Ascending aorta (tissue), 2 donors: ENCODE measurements at regions not wholly inside any gene's neighbourhood (a gene's known extent, or its start where the extent isn't known, plus 50 kb on each side); places are given as distances from the start of the nearest gene placed in this dataset.

Experiments used
- DNase-seq, 2 donors: peaks; one replicate each; pipeline ENCODE4 v3.0.0-alpha.2; 2019; ENCODE audit warnings: low spot score in 2 of 2
- H3K27ac ChIP-seq, 2 donors: fragments of 200-600 bp; sonication (generic); one replicate each; pipeline ENCODE4 v1.5.1; 2016 to 2017; ENCODE audit warnings: mild to moderate bottlenecking in 1 of 2
- H3K27me3 ChIP-seq: fragments of 200-600 bp; sonication (generic); one replicate; pipeline ENCODE4 v1.5.1; 2017
- H3K36me3 ChIP-seq, 2 donors: fragments of 200-600 bp; sonication (generic); one replicate each; pipeline ENCODE4 v1.5.1; 2016
- H3K4me1 ChIP-seq, 2 donors: fragments of 200-600 bp; sonication (generic); one replicate each; pipeline ENCODE4 v1.5.1; 2016 to 2017; ENCODE audit warnings: mild to moderate bottlenecking in 1 of 2
- H3K4me3 ChIP-seq, 2 donors: fragments of 200-600 bp; sonication (generic); one replicate each; pipeline ENCODE4 v1.5.1; 2016 to 2017; ENCODE audit warnings: mild to moderate bottlenecking in 1 of 2
- H3K9me3 ChIP-seq, 2 donors: fragments of 200-600 bp; sonication (generic); one replicate each; pipeline ENCODE4 v1.5.1; 2016
- CTCF ChIP-seq, 3 experiments: fragments of 200-600 bp in 2 of 3; fragments of 450-650 bp in 1 of 3; sonication (generic) in 2 of 3; IDR thresholded peaks; one replicate each; pipeline ENCODE4 v1.5.1; 2016 to 2019; ENCODE audit warnings: antibody characterized with exemption in 3 of 3, mild to moderate bottlenecking in 1 of 3, moderate library complexity in 1 of 3
- intact Hi-C: fragments of 100-400 bp; cut with DNase I; formaldehyde crosslinking; loops from one replicate; pipeline ENCODE4 v1.15.1; 2023

DNA sequence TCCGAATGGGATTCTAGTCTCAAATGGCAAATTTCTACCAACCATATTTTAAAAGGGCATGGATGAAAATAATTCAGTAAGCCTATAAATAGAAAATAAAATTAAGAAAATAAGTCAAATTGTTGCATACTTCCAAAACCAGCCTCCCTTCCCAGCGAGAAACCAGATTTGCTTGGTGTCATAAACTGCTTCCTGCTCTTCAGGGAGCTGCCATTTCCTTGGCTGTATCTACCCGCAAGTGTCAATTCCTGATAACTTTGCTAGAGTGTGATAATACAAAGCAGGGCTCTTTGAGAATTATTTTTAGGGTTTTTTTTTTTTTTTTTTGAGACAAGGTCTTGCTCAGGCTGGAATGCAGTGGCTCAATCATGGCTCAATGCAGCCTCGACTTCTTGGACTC is 62.3 kb downstream of the S1PR1 start:
- no peak for DNase-seq
- Histone ChIP-seq H3K9me3 (no peaks in the 10 kb centered on the region), H3K4me3 (no peak overlapping the region), H3K4me1 (no peaks in the 10 kb centered on the region), H3K27me3 (no peaks in the 10 kb centered on the region), H3K36me3 (no peaks in the 10 kb centered on the region), H3K27ac (no peak overlapping the region)
- no peak for TF ChIP-seq CTCF (IDR thresholded peaks at IDR 0.05)
- intact Hi-C loops: no loop called here

DNA sequence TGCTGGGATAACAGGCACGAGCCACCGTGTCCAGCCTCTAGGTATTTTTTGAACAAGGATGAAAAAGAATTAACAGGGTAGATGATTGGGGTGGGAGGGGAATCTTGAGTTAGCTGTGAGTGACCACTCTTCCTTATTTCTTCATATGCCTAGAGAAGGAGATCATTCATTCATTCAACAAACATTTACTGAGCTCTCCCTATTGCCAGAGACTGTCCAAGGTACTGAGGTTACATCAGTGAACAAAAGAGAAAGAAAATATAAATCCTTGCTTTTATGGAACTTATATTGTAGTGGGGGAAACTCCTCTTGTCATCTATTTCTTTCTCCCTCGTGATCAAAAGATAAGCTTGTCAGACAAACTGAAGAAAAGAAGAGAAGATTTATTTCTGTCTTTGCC is 62.9 kb downstream of the S1PR1 start:
- H3K4me1 ChIP-seq: no peaks in the 10 kb centered on the region
- no peak overlapping the region for H3K4me3 ChIP-seq
- no peaks in the 10 kb centered on the region for H3K27me3 ChIP-seq
- no peaks in the 10 kb centered on the region for H3K36me3 ChIP-seq
- intact Hi-C loops: no loop called here
- no peak for DNase-seq
- no peak for TF ChIP-seq CTCF (IDR thresholded peaks at IDR 0.05)
- no peaks in the 10 kb centered on the region for H3K9me3 ChIP-seq
- no peak overlapping the region for H3K27ac ChIP-seq

DNA sequence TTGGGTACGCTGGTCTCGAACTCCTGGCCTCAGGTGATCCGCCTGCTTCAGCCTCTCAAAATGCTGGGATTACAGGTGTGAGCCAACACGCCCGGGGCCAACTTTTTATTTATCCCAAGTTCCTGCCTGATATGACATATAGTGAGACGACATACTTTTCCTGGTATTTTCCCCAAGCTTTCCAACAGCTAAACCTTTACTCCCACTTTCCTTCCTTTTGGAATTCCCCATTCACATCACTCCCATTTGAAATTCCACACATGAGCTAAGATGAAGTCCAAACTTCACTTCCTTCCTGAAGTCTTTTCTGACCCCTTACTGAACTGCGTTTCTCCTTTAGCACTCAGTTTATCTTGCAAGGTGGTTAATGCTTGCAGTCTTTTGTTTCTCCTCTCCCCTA is 64.1 kb downstream of the S1PR1 start:
- H3K27me3 ChIP-seq: no peaks in the 10 kb centered on the region
- no peak for TF ChIP-seq CTCF (IDR thresholded peaks at IDR 0.05)
- H3K36me3 ChIP-seq: no peaks in the 10 kb centered on the region
- no peak for DNase-seq
- H3K9me3 ChIP-seq: no peaks in the 10 kb centered on the region
- no peak overlapping the region for H3K27ac ChIP-seq
- intact Hi-C loops: no loop called here
- H3K4me1 ChIP-seq: no peaks in the 10 kb centered on the region
- no peak overlapping the region for H3K4me3 ChIP-seq

DNA sequence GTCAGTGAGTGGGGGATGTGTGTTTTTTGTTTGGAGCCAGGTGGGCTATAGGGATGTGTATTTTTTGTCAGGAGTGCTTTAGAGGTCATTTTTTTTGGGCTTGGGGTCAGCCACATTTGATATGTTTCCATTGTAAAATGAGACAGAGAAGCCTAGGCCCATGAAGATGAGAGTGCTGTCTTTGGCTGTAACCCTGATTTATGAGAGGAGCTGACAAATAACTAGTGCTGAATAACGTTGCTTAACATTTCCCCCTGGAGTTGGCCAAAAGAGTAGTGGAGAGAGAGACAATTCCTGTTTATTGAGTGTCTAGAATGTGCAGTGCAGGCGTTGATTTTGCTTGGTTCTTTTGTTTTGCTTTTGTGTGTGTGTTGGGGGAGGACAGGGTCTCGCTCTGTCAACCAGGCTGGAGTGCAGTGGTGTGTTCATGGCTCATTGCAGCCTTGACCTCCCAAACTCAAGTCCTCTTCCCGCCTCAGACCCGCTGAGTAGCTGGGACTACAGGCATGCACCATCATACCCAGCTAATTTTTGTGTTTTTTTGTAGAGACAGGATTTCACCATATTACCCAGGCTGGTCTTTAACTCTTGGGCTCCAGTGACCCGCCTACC is 64.7 kb downstream of the S1PR1 start:
- intact Hi-C loops: no loop called here
- TF ChIP-seq CTCF (IDR thresholded peaks at IDR 0.05): no peak
- Histone ChIP-seq H3K27me3 (no peaks in the 10 kb centered on the region), H3K4me3 (no peak overlapping the region), H3K36me3 (no peaks in the 10 kb centered on the region), H3K27ac (no peak overlapping the region), H3K4me1 (no peaks in the 10 kb centered on the region), H3K9me3 (no peaks in the 10 kb centered on the region)
- no peak for DNase-seq

GRCh38 chr1:101302831-101303511 is 66.2 kb downstream of the S1PR1 start:
- Histone ChIP-seq H3K27me3 (no peaks in the 10 kb centered on the region), H3K4me1 (no peaks in the 10 kb centered on the region), H3K36me3 (no peaks in the 10 kb centered on the region), H3K4me3 (no peak overlapping the region), H3K9me3 (no peaks in the 10 kb centered on the region), H3K27ac (no peak overlapping the region)
- intact Hi-C loops: no loop called here
- DNase-seq: no peak
- no peak for TF ChIP-seq CTCF (IDR thresholded peaks at IDR 0.05)
